AG09309 (cell line): ENCODE measurements at regions not wholly inside any gene's neighbourhood (a gene's known extent, or its start where the extent isn't known, plus 50 kb on each side); places are given as distances from the start of the nearest gene placed in this dataset.

Source experiments
- DNase-seq: peaks from one replicate; pipeline ENCODE4 v3.0.0-alpha.2; 2010; ENCODE audit warnings: low read depth
- H3K4me3 ChIP-seq: 2 replicates; pipeline ENCODE4 v1.5.1; 2011; ENCODE audit warnings: mild to moderate bottlenecking, low read depth, low read length, moderate library complexity; ENCODE audit not compliant: control insufficient read depth
- TF ChIP-seq, protein P1 (sequence below): IDR thresholded peaks from 2 replicates; pipeline ENCODE4 v1.5.1; 2011; ENCODE audit warnings: mild to moderate bottlenecking, low read depth, low read length, inconsistent platforms; ENCODE audit not compliant: insufficient read depth, control insufficient read depth; ENCODE audit errors: missing control alignments

DNA sequence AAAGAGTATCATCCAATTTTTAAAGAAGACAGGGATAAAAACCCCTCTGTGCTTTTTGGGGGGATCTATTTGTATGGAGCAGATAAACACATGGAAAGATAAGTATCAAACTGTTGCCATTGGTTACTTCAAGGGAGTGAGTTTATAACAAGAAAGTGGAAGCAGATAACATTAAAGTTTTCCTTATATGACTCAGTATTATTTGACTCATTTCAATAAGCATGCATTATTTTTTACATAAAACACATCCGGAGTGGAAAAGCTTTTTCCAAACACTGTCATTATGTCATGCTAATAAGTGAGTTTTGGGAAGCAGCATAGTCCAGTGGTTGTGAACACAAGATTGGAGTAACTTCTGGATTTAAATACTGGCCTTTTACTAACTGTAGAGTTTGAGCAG is 452.2 kb downstream of the LTN1 start:
- H3K4me3 ChIP-seq: no peak overlapping the region
- TF ChIP-seq, protein P1, sequence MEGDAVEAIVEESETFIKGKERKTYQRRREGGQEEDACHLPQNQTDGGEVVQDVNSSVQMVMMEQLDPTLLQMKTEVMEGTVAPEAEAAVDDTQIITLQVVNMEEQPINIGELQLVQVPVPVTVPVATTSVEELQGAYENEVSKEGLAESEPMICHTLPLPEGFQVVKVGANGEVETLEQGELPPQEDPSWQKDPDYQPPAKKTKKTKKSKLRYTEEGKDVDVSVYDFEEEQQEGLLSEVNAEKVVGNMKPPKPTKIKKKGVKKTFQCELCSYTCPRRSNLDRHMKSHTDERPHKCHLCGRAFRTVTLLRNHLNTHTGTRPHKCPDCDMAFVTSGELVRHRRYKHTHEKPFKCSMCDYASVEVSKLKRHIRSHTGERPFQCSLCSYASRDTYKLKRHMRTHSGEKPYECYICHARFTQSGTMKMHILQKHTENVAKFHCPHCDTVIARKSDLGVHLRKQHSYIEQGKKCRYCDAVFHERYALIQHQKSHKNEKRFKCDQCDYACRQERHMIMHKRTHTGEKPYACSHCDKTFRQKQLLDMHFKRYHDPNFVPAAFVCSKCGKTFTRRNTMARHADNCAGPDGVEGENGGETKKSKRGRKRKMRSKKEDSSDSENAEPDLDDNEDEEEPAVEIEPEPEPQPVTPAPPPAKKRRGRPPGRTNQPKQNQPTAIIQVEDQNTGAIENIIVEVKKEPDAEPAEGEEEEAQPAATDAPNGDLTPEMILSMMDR: no peak
- peak; percentile 32 for DNase-seq

DNA sequence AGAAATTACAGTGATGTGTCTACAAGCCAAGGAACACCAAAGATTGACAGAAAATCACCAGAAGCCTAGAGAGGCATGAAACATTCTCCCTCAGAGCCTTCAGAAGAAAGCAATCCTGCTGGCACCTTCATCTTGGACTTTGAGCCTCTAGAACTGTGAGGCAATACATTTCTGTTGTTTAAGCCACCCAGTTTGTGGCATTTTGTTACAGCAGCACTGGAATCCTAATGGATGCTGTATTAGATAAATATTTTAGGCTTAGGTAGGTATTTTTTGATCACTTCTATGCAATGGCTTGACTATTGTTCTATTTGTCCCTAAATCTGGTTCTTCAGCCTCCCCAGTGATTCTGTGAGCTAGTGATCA is 453.1 kb downstream of the LTN1 start:
- TF ChIP-seq, protein P1: no peak
- H3K4me3 ChIP-seq: no peak overlapping the region
- no peak for DNase-seq

GRCh38 chr21:28538987-28539622 is 453.6 kb downstream of the LTN1 start:
- TF ChIP-seq, protein P1: no peak
- DNase-seq: peak; percentile 51
- no peak overlapping the region for H3K4me3 ChIP-seq

DNA sequence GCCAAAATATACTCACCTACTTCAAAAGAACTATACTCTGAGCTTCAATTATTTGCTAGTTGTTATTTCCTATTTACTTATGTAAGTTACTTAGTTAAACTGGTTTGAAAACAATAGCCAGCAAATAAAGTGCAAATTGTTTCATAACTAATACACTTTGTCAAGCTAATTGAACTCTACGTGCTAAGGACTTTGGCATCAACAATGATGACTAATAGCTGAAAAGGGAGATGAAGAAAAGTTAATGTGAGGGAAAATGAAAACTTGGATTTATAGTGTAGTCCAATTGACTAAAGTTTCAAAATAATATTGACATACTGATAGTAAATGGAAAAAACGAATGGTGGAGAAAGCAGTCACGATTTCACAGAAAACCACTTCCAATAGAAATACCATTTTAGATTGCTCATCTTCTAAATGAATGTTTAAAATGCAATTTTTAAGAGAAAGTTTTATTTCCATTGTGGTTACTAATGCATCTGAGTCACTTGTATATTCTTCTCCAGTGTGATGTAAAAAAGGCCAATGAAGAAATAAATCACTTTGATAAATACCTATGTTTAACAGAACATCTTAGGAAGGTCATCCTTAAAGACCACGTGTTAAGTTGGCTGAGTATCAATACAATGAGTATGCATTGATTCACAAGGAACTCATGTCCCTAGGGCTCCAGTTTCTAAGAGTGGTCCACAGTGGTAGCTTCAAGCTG is 455.2 kb downstream of the LTN1 start:
- DNase-seq: peak; percentile 97
- TF ChIP-seq, protein P1: no peak
- no peak overlapping the region for H3K4me3 ChIP-seq

DNA sequence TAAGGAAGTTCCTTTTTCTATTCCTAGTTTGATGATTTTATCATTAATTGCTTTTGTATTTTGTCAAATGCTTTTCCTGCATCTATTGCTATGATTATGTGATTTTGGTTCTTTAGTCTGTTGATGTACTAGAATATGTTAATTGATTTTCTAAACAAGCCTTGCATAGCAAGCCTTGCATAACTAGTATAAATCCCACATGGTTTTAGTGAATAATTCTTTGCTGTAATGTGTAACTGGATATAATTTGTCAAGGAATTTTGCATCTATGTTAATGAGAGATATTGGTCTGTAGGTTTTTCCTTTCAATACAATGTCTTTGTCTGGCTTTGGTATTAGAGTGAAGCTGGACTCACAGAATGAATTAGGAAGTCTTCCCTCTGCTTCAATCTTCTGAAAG is 460.2 kb downstream of the LTN1 start:
- H3K4me3 ChIP-seq: no peak overlapping the region
- TF ChIP-seq, protein P1: no peak
- no peak for DNase-seq

- H3K4me3 ChIP-seq: no peak overlapping the region
- TF ChIP-seq, protein P1: no peak
- DNase-seq: no peak
Observed at GRCh38 chr21:28523367-28523766, 469.3 kb downstream of the LTN1 start.
